ENCODE measurements at regions not wholly inside any gene's neighbourhood (a gene's known extent, or its start where the extent isn't known, plus 50 kb on each side); places are given as distances from the start of the nearest gene placed in this dataset.

GRCh38 chr5:110194191-110194590, 504.5 kb downstream of the MAN2A1 start:
- no peak for DNase-seq (ENCODE audit: low spot score)
- no peak for ATAC-seq (ENCODE audit: low read depth)
- no peak overlapping the region for H3K27ac ChIP-seq (ENCODE audit: poor library complexity, severe bottlenecking)
- no peaks in the 10 kb centered on the region for H3K9me3 ChIP-seq (ENCODE audit: severe bottlenecking)
- H3K27me3 ChIP-seq (ENCODE audit: insufficient read depth, poor library complexity, severe bottlenecking), result no peaks in the 10 kb centered on the region
- TF ChIP-seq CTCF (IDR thresholded peaks at IDR 0.05; ENCODE audit: poor library complexity, severe bottlenecking), result no peak
- no peak overlapping the region for H3K4me3 ChIP-seq (ENCODE audit: severe bottlenecking)
- H3K4me1 ChIP-seq (ENCODE audit: insufficient read depth, poor library complexity, severe bottlenecking), result no peaks in the 10 kb centered on the region
- H3K36me3 ChIP-seq (ENCODE audit: low read depth), result no peaks in the 10 kb centered on the region

GRCh38 chr5:110195288-110195687, 505.6 kb downstream of the MAN2A1 start:
- Histone ChIP-seq H3K4me1 (ENCODE audit: insufficient read depth, poor library complexity, severe bottlenecking) (no peaks in the 10 kb centered on the region), H3K9me3 (ENCODE audit: severe bottlenecking) (no peaks in the 10 kb centered on the region), H3K27ac (ENCODE audit: poor library complexity, severe bottlenecking) (no peak overlapping the region), H3K36me3 (ENCODE audit: low read depth) (no peaks in the 10 kb centered on the region), H3K27me3 (ENCODE audit: insufficient read depth, poor library complexity, severe bottlenecking) (no peaks in the 10 kb centered on the region), H3K4me3 (ENCODE audit: severe bottlenecking) (no peak overlapping the region)
- DNase-seq (ENCODE audit: low spot score), result no peak
- TF ChIP-seq CTCF (IDR thresholded peaks at IDR 0.05; ENCODE audit: poor library complexity, severe bottlenecking), result no peak
- no peak for ATAC-seq (ENCODE audit: low read depth)

- TF ChIP-seq CTCF (IDR thresholded peaks at IDR 0.05; ENCODE audit: poor library complexity, severe bottlenecking), result no peak
- Histone ChIP-seq H3K27ac (ENCODE audit: poor library complexity, severe bottlenecking) (no peak overlapping the region), H3K27me3 (ENCODE audit: insufficient read depth, poor library complexity, severe bottlenecking) (no peaks in the 10 kb centered on the region), H3K36me3 (ENCODE audit: low read depth) (no peaks in the 10 kb centered on the region), H3K4me3 (ENCODE audit: severe bottlenecking) (no peak overlapping the region), H3K4me1 (ENCODE audit: insufficient read depth, poor library complexity, severe bottlenecking) (no peaks in the 10 kb centered on the region), H3K9me3 (ENCODE audit: severe bottlenecking) (no peaks in the 10 kb centered on the region)
- DNase-seq (ENCODE audit: low spot score) (no peak), ATAC-seq (ENCODE audit: low read depth) (no peak)
Observed at GRCh38 chr5:110201791-110202190, 512.1 kb downstream of the MAN2A1 start.

GRCh38 chr5:110203661-110204060, 513.9 kb downstream of the MAN2A1 start:
- no peaks in the 10 kb centered on the region for H3K9me3 ChIP-seq (ENCODE audit: severe bottlenecking)
- H3K4me1 ChIP-seq (ENCODE audit: insufficient read depth, poor library complexity, severe bottlenecking), result no peaks in the 10 kb centered on the region
- TF ChIP-seq CTCF (IDR thresholded peaks at IDR 0.05; ENCODE audit: poor library complexity, severe bottlenecking), result no peak
- H3K4me3 ChIP-seq (ENCODE audit: severe bottlenecking), result no peak overlapping the region
- no peak overlapping the region for H3K27ac ChIP-seq (ENCODE audit: poor library complexity, severe bottlenecking)
- ATAC-seq (ENCODE audit: low read depth) (no peak), DNase-seq (ENCODE audit: low spot score) (no peak)
- no peaks in the 10 kb centered on the region for H3K27me3 ChIP-seq (ENCODE audit: insufficient read depth, poor library complexity, severe bottlenecking)
- H3K36me3 ChIP-seq (ENCODE audit: low read depth), result no peaks in the 10 kb centered on the region

- no peaks in the 10 kb centered on the region for H3K9me3 ChIP-seq (ENCODE audit: severe bottlenecking)
- H3K27ac ChIP-seq (ENCODE audit: poor library complexity, severe bottlenecking), result no peak overlapping the region
- H3K4me1 ChIP-seq (ENCODE audit: insufficient read depth, poor library complexity, severe bottlenecking), result no peaks in the 10 kb centered on the region
- TF ChIP-seq CTCF (IDR thresholded peaks at IDR 0.05; ENCODE audit: poor library complexity, severe bottlenecking), result no peak
- H3K27me3 ChIP-seq (ENCODE audit: insufficient read depth, poor library complexity, severe bottlenecking), result no peaks in the 10 kb centered on the region
- DNase-seq (ENCODE audit: low spot score) (no peak), ATAC-seq (ENCODE audit: low read depth) (no peak)
- H3K36me3 ChIP-seq (ENCODE audit: low read depth), result no peaks in the 10 kb centered on the region
- no peak overlapping the region for H3K4me3 ChIP-seq (ENCODE audit: severe bottlenecking)
Observed at GRCh38 chr5:110209401-110209800, 517.1 kb downstream of the TMEM232 start.

Measured in RWPE2 (cell line).